Naive B cell (primary cell): ENCODE measurements at regions not wholly inside any gene's neighbourhood (a gene's known extent, or its start where the extent isn't known, plus 50 kb on each side); places are given as distances from the start of the nearest gene placed in this dataset.
"Not testable (repeated sequence)": the region's sequence is repeated elsewhere in the genome, so short reads cannot be mapped to it uniquely, and the experiment has no call there.

Experiments used
- ATAC-seq, 2 donors: fragments of 150-1000 bp; cut with Tn5 transposase; 2 replicates each; pipeline ENCODE4 v1.10.0; 2021; ENCODE audit warnings: low read depth in 2 of 2, mild to moderate bottlenecking in 2 of 2, moderate library complexity in 2 of 2
- DNase-seq: peaks from one replicate; pipeline ENCODE4 v3.0.0; 2022
- H3K27ac Mint-ChIP-seq, 6 donors: one replicate each; pipeline ENCODE4 v1.8.0; 2020 to 2022; ENCODE audit warnings: mild to moderate bottlenecking in 6 of 6, mixed read lengths in 6 of 6, moderate library complexity in 5 of 6, inconsistent platforms in 2 of 6
- H3K27me3 Mint-ChIP-seq, 3 donors: one replicate each; pipeline ENCODE4 v1.8.0; 2021 to 2022; ENCODE audit warnings: mixed read lengths in 3 of 3, mild to moderate bottlenecking in 1 of 3
- H3K36me3 Mint-ChIP-seq, 2 donors: one replicate each; pipeline ENCODE4 v1.8.0; 2020 to 2022; ENCODE audit warnings: mixed read lengths in 2 of 2, inconsistent platforms in 1 of 2, mild to moderate bottlenecking in 1 of 2
- H3K4me1 Mint-ChIP-seq, 3 donors: one replicate each; pipeline ENCODE4 v1.8.0; 2020 to 2022; ENCODE audit warnings: mixed read lengths in 3 of 3, inconsistent platforms in 1 of 3, mild to moderate bottlenecking in 1 of 3, moderate library complexity in 1 of 3
- H3K4me3 Mint-ChIP-seq, 8 donors: one replicate each; pipeline ENCODE4 v1.8.0; 2020 to 2022; ENCODE audit warnings: mild to moderate bottlenecking in 8 of 8, mixed read lengths in 8 of 8, moderate library complexity in 8 of 8, inconsistent platforms in 2 of 8
- H3K9me3 Mint-ChIP-seq, 7 donors: one replicate each; pipeline ENCODE4 v1.8.0; 2020 to 2022; ENCODE audit warnings: mixed read lengths in 7 of 7, mild to moderate bottlenecking in 5 of 7, inconsistent platforms in 2 of 7, moderate library complexity in 1 of 7

DNA sequence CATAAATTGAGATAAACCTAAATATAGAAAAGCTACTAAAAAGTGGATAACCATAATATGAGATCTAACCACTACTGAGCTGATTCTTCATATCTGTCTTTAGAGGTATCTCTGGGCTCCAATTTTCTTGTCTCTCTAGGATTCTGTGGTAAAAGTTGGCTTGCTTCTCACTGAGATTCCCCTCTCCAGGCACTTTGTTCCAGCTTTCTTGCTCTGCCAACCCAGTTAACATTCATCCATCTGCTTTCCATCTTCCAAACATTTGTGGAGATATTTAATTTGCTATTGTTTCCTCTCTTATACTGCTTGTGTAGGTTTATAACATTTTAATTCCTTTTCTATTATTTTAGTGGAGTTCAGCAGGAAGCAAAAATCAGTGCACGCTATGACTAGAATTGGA is 97.6 kb upstream of the LMCD1 start:
- no peak for ATAC-seq
- Mint-ChIP-seq H3K9me3 (peaks cover 5 to 25% (median 12%) of the 10 kb centered on the region in 7 donors), H3K27me3 (peaks cover 13 to 21% (median 19%) of the 10 kb centered on the region in 3 donors), H3K4me1 (no peaks in the 10 kb centered on the region), H3K27ac (no peak overlapping the region), H3K36me3 (peaks cover 0 to 7% of the 10 kb centered on the region in 2 donors), H3K4me3 (no peak overlapping the region)
- DNase-seq, result no peak

DNA sequence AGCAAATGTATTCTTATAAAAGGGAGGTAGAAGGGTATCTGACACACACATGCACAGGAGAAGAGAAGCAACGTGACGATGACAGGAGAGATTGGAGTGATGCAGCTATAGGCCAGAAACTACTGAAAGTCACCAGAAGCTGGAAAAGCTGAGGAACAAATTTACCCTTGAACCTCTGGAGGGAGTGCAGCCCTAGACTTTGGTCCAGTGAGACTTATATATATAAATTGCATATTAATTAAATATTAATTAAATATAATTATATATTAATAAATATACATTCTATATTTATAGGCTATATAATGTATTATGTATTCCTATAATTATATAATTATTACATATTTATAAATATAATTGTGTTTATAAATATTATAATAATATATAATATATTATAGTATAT is 96.5 kb upstream of the LMCD1 start:
- ATAC-seq, result no peak
- peaks cover 0 to 7% of the 10 kb centered on the region in 2 donors for H3K36me3 Mint-ChIP-seq
- H3K4me3 Mint-ChIP-seq, result no peak overlapping the region
- peaks cover 5 to 25% (median 12%) of the 10 kb centered on the region in 7 donors for H3K9me3 Mint-ChIP-seq
- peaks cover 13 to 19% (median 15%) of the 10 kb centered on the region in 3 donors for H3K27me3 Mint-ChIP-seq
- DNase-seq, result no peak
- H3K27ac Mint-ChIP-seq, result no peak overlapping the region
- H3K4me1 Mint-ChIP-seq, result no peaks in the 10 kb centered on the region

DNA sequence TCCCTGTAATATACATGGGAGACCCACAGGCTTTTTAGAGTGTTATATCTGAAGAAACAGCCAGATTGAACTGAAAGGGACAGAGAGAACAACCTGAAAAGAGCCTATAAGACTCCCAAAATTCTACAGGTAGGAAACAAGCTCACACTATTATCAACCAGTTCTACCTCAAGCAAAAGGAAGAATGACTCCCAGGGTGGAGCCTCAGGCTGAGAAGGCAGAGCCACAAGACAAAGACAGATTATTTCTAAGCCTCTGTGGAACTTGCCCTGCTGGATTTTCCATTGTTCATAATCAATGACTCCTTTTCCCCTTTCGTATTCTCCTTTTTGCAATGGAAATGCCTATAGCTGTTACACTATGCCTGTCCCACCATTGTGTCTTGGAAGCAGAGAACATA is 95.1 kb upstream of the LMCD1 start:
- Mint-ChIP-seq H3K4me1 (no peaks in the 10 kb centered on the region), H3K9me3 (peaks cover 5 to 24% (median 12%) of the 10 kb centered on the region in 7 donors), H3K4me3 (no peak overlapping the region), H3K27me3 (peaks cover 13 to 19% (median 15%) of the 10 kb centered on the region in 3 donors), H3K36me3 (peaks cover 0 to 7% of the 10 kb centered on the region in 2 donors), H3K27ac (no peak overlapping the region)
- DNase-seq, result no peak
- no peak for ATAC-seq

DNA sequence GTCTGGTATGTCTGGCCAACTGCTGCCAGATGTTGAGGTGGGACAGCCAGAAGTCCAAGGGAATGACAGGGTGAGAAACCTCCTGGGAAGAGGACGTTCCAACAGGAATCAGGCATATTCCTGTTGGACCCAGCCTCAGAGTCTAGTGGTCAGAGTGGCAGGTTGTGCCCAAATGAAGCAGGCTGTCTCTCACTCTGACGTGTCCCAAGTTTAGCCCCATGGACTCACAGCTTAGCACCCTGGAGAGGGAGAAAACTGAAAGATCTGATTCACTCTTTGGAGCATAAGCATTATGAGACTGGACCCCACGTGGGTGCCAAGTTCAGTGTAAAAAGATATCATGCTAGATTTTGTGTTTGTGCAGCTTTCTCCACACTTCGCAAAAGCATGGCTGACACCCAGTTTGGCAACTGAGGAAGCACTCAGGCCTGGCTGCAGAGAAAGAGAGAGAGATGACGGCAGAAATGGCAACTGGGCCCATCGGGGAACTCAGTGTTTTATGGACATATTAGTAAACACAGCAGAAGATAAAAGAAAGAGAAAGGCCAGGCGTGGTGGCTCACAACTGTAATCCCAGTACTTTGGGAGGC is 88.2 kb upstream of the LMCD1 start:
- H3K27me3 Mint-ChIP-seq, result no peaks in the 10 kb centered on the region
- H3K4me1 Mint-ChIP-seq, result no peaks in the 10 kb centered on the region
- DNase-seq (no peak), ATAC-seq (no peak)
- no peaks in the 10 kb centered on the region for H3K9me3 Mint-ChIP-seq
- no peak overlapping the region for H3K4me3 Mint-ChIP-seq
- no peak overlapping the region for H3K27ac Mint-ChIP-seq
- H3K36me3 Mint-ChIP-seq, result no peaks in the 10 kb centered on the region

DNA sequence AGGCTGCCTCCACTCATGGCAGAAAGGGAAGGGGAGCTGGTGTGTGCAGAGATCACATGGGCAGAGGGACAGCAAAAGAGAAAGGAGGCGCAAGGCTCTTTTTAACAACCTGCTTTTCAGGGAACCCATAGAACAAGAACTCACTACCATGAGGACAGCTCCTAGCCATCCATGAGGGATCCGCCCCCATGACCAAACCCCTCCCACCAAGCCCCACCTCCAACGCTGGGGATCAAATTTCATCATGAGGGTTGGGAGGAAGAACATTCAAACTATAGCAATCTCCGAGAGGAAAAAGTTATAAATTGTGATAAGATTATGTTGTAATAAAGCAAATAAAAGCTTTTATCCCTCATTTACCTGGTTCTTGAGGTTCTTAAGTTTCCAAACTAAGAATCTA is 84.7 kb upstream of the LMCD1 start:
- Mint-ChIP-seq H3K4me3 (peak overlapping the region in 1 of 8 donors; percentile 0), H3K4me1 (no peaks in the 10 kb centered on the region), H3K27me3 (no peaks in the 10 kb centered on the region), H3K27ac (no peak overlapping the region), H3K36me3 (no peaks in the 10 kb centered on the region), H3K9me3 (no peaks in the 10 kb centered on the region)
- DNase-seq (no peak), ATAC-seq (no peak)

DNA sequence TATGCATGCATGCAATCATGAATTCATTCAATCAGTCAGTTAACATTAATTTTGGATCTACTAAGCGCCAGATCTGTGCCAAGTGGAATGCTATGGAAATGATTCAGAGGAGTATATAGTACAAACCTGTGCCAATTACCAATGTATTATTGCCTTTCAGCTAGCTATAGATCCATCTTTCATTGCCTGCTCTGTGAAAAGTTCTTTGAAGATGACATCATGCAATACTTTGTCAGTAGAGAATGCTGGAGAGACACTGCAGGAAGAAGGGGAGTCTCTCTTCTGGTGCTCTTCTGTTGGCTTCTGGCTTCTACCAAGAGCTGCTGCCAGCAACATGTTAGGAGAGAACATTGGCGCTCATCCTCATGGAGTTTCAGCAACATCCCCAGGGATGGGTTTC is 81.0 kb upstream of the LMCD1 start:
- H3K4me1 Mint-ChIP-seq, result no peaks in the 10 kb centered on the region
- no peak for DNase-seq
- no peaks in the 10 kb centered on the region for H3K9me3 Mint-ChIP-seq
- ATAC-seq, result no peak
- H3K27me3 Mint-ChIP-seq, result no peaks in the 10 kb centered on the region
- no peak overlapping the region for H3K27ac Mint-ChIP-seq
- H3K4me3 Mint-ChIP-seq, result no peak overlapping the region
- H3K36me3 Mint-ChIP-seq, result no peaks in the 10 kb centered on the region

DNA sequence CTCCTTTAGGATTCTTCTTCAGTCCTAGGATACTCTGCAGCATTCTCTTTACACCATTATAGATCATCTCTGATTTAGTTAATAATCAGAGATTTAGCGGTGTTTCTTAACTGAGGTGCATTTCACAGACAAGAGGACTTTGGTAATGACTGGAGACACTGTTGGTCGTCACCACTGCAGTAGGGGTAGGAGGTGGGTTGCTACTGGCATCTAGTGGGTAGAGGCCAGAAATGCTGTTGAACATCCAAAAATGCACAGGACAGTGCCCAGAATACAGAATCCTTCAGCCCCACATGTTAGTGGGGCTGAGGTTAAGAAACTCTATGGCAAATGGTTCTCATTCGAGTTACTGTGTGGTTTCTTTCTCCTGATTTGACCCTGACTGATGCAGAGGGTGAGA is 80.4 kb upstream of the LMCD1 start:
- H3K9me3 Mint-ChIP-seq, result no peaks in the 10 kb centered on the region
- no peaks in the 10 kb centered on the region for H3K4me1 Mint-ChIP-seq
- H3K36me3 Mint-ChIP-seq, result no peaks in the 10 kb centered on the region
- ATAC-seq (no peak), DNase-seq (no peak)
- no peaks in the 10 kb centered on the region for H3K27me3 Mint-ChIP-seq
- peak overlapping the region in 1 of 6 donors; percentile 36 for H3K27ac Mint-ChIP-seq
- no peak overlapping the region for H3K4me3 Mint-ChIP-seq

DNA sequence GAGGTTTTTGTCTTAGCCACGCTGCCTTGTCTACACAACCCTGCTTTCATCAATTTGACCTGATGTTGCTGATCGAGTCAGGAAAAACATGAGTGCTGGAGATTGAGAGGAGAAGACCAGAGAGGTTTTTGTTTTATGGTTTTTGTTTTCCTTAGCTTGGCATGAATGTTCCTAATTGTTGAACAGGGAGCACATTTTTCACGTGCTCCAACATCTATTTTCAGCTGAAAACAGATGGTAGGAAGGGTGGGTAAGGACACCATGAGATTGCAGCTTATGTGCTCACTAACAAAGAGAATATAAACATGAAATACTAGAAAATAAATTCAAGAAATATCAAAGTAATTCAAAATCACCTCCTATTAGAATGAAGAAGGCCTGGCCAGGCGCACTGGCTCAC is 79.9 kb upstream of the LMCD1 start:
- no peak for DNase-seq
- Mint-ChIP-seq H3K27ac (peak overlapping the region in 1 of 6 donors; percentile 36), H3K4me1 (no peaks in the 10 kb centered on the region), H3K36me3 (no peaks in the 10 kb centered on the region), H3K27me3 (no peaks in the 10 kb centered on the region), H3K9me3 (no peaks in the 10 kb centered on the region), H3K4me3 (no peak overlapping the region)
- ATAC-seq, result no peak

DNA sequence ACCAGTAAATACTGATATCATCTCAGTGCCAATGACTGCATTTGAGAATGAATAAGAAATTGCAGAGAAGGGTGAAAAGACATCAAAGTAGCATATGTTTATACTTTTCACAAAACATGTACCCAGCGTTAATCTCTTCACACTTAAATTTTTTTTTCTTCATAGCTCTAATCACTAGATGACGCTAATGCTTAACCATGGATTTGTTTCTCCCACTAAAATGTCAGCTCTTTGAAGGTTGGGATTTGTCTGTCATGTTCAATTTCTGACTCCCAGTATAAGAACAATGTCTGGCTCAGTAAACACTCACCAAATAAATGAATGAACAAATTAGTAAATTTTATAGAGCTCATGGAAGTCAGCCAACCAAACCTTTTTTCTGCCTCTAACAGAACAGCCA is 78.3 kb upstream of the LMCD1 start:
- Mint-ChIP-seq H3K27me3 (peaks cover 0 to 3% (median 0%) of the 10 kb centered on the region in 3 donors), H3K4me3 (no peak overlapping the region), H3K36me3 (no peaks in the 10 kb centered on the region), H3K4me1 (no peaks in the 10 kb centered on the region), H3K27ac (no peak overlapping the region), H3K9me3 (no peaks in the 10 kb centered on the region)
- no peak for ATAC-seq
- no peak for DNase-seq

DNA sequence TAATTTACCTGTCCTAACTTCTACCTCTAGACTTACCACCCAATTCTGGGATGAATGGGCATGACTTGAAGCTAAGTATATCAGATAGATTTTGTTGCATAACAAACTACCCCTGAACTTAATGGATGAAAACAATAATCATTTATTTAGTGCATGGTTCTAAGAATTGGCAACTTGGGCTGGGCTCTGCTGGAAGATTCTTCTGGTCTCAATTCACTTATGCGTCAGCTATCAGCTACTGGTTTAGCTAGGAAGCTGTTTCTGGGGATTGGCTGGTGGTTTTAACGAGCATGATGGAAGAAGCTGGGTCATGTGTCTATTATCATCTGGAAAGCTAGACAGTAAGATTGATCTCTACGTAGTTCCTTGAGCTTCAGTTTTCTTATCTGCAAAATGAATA is 77.3 kb upstream of the LMCD1 start:
- Mint-ChIP-seq H3K4me1 (no peaks in the 10 kb centered on the region), H3K27me3 (peaks cover 4 to 9% (median 7%) of the 10 kb centered on the region in 3 donors), H3K36me3 (no peaks in the 10 kb centered on the region), H3K4me3 (no peak overlapping the region), H3K9me3 (no peaks in the 10 kb centered on the region), H3K27ac (no peak overlapping the region)
- ATAC-seq, result no peak
- no peak for DNase-seq

DNA sequence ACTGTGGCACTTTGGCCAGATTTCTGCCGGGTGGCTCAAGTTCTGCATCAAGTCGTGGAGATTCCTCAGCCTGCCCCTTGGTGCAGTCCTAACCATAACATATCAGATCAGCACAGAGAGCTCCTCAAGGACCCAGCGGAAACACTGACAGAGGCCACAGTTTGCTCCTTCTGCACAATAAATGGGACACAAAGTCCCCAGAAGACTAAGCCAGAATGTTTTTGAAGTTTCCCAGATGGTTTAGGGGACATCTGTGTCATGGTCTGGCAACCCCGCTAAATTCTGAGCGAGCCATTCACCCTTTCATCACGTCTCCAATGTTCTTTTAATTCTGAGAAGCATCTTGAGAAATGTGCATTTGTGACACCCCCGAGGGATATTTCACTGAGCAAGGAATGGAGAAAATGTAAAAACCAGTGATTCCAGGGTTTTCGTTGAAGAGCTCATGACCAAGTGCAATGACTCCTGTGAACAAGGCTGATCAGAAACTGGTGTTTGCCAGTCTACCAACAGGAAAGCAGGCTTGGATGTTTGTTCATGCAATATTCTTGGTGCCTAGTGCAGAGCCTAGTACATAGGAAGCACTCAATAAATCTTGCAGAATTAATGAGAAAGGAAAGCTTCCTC is 64.8 kb upstream of the LMCD1 start:
- no peak overlapping the region for H3K27ac Mint-ChIP-seq
- no peaks in the 10 kb centered on the region for H3K36me3 Mint-ChIP-seq
- H3K27me3 Mint-ChIP-seq, result peaks cover 0 to 6% (median 0%) of the 10 kb centered on the region in 3 donors
- H3K4me3 Mint-ChIP-seq, result no peak overlapping the region
- H3K4me1 Mint-ChIP-seq, result no peaks in the 10 kb centered on the region
- no peak for ATAC-seq
- no peak for DNase-seq
- H3K9me3 Mint-ChIP-seq, result peaks cover 0 to 9% (median 3%) of the 10 kb centered on the region in 7 donors

DNA sequence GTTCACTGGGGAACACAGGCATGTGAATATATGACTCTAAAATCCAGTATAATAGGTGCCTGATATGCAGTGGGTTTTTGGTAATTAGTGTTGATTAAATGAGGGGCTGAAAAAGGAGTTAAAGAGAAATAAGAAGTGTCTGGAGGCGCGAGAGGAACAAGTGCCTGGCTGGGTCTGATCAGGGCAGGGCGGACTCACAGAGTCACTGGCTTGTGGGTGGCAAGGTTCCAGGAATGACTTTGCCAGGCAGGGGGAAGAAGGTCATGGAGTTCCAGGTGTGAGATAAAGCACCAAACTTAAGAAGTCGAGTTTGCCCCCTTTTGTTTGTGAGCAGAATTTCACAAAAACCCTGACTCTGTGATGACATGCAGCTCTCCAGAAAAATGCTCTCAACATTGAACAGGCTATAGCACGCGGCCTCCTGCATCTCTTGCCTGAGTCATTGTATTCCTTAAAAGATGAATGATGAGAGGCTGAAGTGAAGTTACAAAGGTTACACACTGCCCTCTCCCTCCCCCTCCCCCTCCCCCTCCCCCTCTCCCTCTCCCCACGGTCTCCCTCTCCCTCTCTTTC is 63.0 kb upstream of the LMCD1 start:
- ATAC-seq (no peak), DNase-seq (no peak)
- Mint-ChIP-seq H3K27me3 (no peaks in the 10 kb centered on the region), H3K27ac (no peak overlapping the region), H3K9me3 (peaks cover 0 to 9% (median 3%) of the 10 kb centered on the region in 7 donors), H3K4me1 (no peaks in the 10 kb centered on the region), H3K4me3 (no peak overlapping the region), H3K36me3 (no peaks in the 10 kb centered on the region)

DNA sequence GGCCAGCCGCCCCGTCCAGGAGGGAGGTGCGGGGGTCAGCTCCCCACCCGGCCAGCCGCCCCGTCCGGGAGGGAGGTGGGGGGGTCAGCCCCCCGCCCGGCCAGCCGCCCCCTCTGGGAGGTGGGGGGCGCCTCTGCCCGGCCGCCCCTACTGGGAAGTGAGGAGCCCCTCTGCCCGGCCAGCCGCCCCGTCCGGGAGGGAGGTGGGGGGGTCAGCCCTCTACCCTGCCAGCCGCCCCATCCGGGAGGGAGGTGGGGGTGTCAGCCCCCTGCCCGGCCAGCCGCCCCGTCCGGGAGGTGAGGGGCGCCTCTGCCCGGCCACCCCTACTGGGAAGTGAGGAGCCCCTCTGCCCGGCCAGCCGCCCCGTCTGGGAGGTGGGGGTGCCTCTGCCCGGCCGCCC is 61.5 kb upstream of the LMCD1 start:
- not testable (repeated sequence) for H3K27me3 Mint-ChIP-seq, H3K4me1 Mint-ChIP-seq, H3K27ac Mint-ChIP-seq, H3K9me3 Mint-ChIP-seq, DNase-seq, ATAC-seq, H3K36me3 Mint-ChIP-seq, H3K4me3 Mint-ChIP-seq

DNA sequence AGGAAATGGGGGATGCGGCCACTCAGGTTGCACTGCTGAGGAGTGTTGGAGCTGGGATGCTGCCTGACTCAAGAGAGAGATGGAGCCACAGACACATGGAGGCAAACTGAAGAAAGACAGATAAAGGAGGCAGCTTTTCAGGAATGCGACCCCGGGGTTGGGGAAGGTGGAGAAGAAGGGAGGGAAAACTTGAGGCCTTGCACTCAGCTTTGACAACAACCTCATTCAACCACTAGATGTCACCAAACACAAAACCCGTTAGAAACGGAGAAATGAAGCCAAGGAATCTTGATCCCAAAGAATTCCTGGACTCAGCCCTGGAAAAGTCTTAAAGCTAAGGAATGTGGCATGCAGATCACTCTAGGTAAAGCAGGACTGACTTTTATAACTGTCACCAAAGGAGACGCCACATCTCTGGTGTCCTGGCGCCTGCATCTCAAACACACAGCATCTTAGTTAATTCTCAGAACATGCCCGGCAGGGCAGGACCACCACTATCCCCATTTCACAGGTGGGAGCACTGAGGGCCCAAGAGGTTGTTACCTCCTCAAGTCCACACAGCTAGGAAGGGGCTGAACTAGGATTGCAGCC is 59.6 kb upstream of the LMCD1 start:
- Mint-ChIP-seq H3K4me3 (no peak overlapping the region), H3K4me1 (no peaks in the 10 kb centered on the region), H3K27ac (no peak overlapping the region), H3K9me3 (peaks cover 0 to 9% (median 3%) of the 10 kb centered on the region in 7 donors), H3K36me3 (no peaks in the 10 kb centered on the region), H3K27me3 (peaks cover 0 to 8% (median 6%) of the 10 kb centered on the region in 3 donors)
- ATAC-seq, result no peak
- DNase-seq, result no peak
